ENCODE measurements at regions not wholly inside any gene's neighbourhood (a gene's known extent, or its start where the extent isn't known, plus 50 kb on each side); places are given as distances from the start of the nearest gene placed in this dataset.

DNA sequence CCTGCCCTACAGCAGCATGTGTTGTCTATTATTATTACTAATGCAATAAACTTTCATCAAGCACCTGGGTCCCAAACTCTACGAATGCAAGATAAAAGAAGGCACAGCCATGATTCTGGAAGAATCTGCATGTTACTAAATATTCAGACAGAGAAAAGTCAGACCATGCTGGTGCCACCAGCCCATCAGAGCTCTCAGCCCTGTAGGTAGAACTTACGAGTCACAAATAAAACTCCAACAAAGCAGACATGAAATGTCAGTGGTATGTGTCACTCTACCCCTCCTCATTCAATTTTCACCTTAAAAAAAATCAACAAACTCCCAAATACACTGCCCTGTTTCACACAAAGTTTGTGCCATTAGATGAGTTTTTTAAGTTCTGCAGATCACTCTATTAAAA lies 62.4 kb upstream of the TIAM1 start:
- TF ChIP-seq, protein P1, sequence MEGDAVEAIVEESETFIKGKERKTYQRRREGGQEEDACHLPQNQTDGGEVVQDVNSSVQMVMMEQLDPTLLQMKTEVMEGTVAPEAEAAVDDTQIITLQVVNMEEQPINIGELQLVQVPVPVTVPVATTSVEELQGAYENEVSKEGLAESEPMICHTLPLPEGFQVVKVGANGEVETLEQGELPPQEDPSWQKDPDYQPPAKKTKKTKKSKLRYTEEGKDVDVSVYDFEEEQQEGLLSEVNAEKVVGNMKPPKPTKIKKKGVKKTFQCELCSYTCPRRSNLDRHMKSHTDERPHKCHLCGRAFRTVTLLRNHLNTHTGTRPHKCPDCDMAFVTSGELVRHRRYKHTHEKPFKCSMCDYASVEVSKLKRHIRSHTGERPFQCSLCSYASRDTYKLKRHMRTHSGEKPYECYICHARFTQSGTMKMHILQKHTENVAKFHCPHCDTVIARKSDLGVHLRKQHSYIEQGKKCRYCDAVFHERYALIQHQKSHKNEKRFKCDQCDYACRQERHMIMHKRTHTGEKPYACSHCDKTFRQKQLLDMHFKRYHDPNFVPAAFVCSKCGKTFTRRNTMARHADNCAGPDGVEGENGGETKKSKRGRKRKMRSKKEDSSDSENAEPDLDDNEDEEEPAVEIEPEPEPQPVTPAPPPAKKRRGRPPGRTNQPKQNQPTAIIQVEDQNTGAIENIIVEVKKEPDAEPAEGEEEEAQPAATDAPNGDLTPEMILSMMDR (IDR thresholded peaks at IDR 0.05; ENCODE audit: low read depth, low read length): no peak
- no peak overlapping the region for H3K4me3 ChIP-seq (replicated peaks in 1 of 2; ENCODE audit: low read depth in 2 of 2, low read length in 2 of 2)

DNA sequence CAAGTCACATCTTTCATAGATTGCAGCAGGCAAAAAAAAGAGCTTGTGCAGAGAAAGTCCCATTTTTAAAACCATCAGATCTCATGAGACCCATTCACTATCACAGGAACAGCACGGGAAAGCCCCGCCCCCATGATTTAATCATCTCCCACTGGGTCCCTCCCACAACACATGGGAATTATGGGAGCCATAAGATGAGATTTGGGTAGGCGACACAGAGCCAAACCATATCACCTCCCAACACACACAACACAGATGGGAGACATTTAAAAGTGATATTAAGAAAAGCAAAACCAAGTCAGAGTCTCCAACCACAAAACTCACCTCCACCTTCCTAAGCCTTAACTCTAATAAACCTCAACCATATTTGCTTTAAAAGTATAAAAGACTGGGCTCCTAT lies 61.5 kb upstream of the TIAM1 start:
- TF ChIP-seq, protein P1 (IDR thresholded peaks at IDR 0.05; ENCODE audit: low read depth, low read length): no peak
- no peak overlapping the region for H3K4me3 ChIP-seq (replicated peaks in 1 of 2; ENCODE audit: low read depth in 2 of 2, low read length in 2 of 2)
- no peak for DNase-seq (ENCODE audit: low read depth in 2 of 2)

More for the DNA sequence above, 62.4 kb upstream of the TIAM1 start:
- no peak for DNase-seq (ENCODE audit: low read depth in 2 of 2)

DNA sequence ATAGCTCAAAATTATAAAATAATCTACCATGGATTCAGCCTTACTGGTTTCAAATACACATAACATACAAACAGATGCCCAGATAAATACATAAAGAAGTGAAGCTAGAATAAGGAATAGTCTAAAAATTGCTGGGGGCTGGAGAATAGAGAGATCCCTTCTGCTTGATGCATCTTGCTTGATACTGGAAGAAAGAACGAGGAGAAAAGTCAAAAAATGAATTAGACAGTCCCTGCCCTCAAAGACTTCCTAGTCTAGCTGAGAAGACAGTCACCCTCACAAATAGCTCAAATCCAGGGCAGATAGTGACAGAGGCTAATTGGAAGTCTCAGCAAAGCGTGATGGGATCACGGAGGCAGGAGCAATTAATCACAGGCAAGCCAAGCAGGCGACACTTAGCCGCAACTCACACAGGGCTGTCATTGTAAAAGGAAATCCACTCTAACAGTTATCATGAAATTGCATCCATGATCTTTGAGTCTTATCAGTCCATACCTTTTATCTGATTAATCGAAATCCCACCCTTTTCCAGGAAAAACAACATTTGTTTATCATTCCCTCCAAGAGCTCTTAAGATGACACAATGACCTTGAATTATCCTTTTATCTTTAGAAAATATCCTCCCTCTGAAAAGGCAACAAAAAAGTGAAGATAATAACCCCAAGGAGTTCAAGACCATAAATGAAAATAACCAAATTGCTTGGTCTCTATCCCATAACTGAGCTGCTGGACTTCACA lies 59.7 kb upstream of the TIAM1 start:
- TF ChIP-seq, protein P1 (IDR thresholded peaks at IDR 0.05; ENCODE audit: low read depth, low read length): no peak
- DNase-seq (ENCODE audit: low read depth in 2 of 2): no peak
- no peak overlapping the region for H3K4me3 ChIP-seq (replicated peaks in 1 of 2; ENCODE audit: low read depth in 2 of 2, low read length in 2 of 2)

DNA sequence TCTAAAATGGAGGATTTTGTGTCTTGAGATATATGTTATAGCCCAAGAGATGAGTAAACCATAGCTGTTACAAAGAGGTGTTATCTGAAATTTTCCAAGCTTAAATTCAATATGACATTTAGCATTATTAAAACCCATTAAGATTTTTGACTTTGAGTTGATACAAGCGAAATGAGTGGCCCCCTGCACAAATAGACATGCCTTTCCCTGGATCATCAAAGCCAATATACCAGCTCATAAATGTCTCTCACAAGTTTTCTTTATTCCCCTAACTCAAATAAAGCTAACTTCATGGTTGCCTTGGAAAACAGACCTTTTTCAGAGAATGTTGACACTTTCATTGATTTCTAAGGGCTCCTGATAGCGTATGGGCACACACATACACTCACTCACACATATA lies 55.5 kb upstream of the TIAM1 start:
- no peak overlapping the region for H3K4me3 ChIP-seq (replicated peaks in 1 of 2; ENCODE audit: low read depth in 2 of 2, low read length in 2 of 2)
- DNase-seq (ENCODE audit: low read depth in 2 of 2): no peak
- TF ChIP-seq, protein P1 (IDR thresholded peaks at IDR 0.05; ENCODE audit: low read depth, low read length): no peak

DNA sequence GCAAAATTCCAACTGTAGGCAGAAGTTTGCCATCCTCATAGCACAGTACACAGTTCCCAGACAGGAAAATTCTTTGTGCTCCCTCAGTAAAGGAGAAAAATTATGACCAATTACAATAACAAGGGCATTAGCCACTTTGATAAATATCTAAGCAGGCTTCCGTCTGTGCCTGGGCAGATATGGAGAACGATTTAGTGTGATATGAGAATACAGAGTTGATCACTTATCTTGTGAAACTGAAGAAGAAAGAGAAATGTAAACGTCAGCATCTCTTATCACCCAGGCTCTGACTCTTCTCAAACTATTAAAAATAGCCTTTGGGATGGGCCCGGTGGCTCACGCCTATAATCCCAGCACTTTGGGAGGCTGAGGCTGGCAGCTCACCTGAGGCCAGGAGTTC lies 54.5 kb upstream of the TIAM1 start:
- TF ChIP-seq, protein P1 (IDR thresholded peaks at IDR 0.05; ENCODE audit: low read depth, low read length): no peak
- H3K4me3 ChIP-seq (replicated peaks in 1 of 2; ENCODE audit: low read depth in 2 of 2, low read length in 2 of 2): no peak overlapping the region
- DNase-seq (ENCODE audit: low read depth in 2 of 2): no peak

DNA sequence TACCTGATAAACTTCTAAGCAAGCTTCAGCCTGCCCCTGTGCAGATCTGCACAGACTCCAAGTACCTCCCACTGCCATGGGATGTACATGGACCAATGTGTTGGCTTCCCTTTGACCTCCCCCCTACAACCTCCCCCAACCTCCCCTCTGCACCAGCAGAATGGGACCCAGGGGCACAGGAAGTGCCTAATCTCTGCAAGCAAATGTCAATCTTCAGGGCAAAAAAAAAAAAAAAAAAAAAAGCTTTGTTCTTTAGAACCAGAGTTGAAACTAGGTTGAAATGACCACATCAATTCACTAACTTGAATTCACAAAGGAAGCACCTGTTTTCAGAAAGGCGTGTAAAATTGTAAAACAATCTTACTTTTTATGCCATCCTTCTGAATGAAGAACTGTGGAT lies 53.9 kb upstream of the TIAM1 start:
- TF ChIP-seq, protein P1 (IDR thresholded peaks at IDR 0.05; ENCODE audit: low read depth, low read length): no peak
- DNase-seq (ENCODE audit: low read depth in 2 of 2): no peak
- H3K4me3 ChIP-seq (replicated peaks in 1 of 2; ENCODE audit: low read depth in 2 of 2, low read length in 2 of 2): no peak overlapping the region

DNA sequence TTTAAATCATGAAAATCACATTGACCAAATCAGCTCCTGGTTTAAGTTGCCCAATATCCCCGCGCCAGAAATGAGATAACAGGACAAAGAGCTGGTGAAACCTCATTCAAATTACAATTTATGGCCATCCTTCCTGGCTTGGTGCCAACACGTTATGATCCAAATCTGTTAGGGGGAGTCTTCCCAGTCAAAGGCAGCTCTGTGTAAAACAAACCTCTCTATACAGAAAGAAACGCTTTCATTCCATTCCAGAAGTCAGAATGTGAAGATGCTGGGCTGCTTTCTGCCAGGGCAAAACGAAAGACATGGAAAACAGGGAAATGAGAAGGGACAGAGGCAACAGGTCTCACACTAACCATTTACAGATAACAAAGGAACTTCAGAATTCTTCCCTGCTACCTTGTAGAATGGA lies 53.5 kb upstream of the TIAM1 start:
- peak in 1 of 2 donors; percentile 23 for DNase-seq (ENCODE audit: low read depth in 2 of 2)
- no peak overlapping the region for H3K4me3 ChIP-seq (replicated peaks in 1 of 2; ENCODE audit: low read depth in 2 of 2, low read length in 2 of 2)
- TF ChIP-seq, protein P1 (IDR thresholded peaks at IDR 0.05; ENCODE audit: low read depth, low read length): no peak
